Ishikawa (cell line): ENCODE measurements at regions not wholly inside any gene's neighbourhood (a gene's known extent, or its start where the extent isn't known, plus 50 kb on each side); places are given as distances from the start of the nearest gene placed in this dataset.

Source experiments
- CEBPB ChIP-seq: IDR thresholded peaks from 2 replicates; pipeline ENCODE4 v1.6.1; 2012
- TAF1 ChIP-seq: IDR thresholded peaks from 2 replicates; pipeline ENCODE4 v1.6.1; 2012; ENCODE audit warnings: low read depth, mild to moderate bottlenecking

- TF ChIP-seq CEBPB (no peak), TAF1 (no peak)
These were observed 87.2 kb upstream of the SLC4A7 start for GRCh38 chr3:27571345-27571744.
